HG03064 (cell line): ENCODE measurements at regions not wholly inside any gene's neighbourhood (a gene's known extent, or its start where the extent isn't known, plus 50 kb on each side); places are given as distances from the start of the nearest gene placed in this dataset.

Source experiments
- ATAC-seq: cut with Tn5 transposase; IDR thresholded peaks from one replicate; pipeline ENCODE4 v1.9.1; 2021; ENCODE audit warnings: low read depth; ENCODE audit not compliant: unreplicated experiment

DNA sequence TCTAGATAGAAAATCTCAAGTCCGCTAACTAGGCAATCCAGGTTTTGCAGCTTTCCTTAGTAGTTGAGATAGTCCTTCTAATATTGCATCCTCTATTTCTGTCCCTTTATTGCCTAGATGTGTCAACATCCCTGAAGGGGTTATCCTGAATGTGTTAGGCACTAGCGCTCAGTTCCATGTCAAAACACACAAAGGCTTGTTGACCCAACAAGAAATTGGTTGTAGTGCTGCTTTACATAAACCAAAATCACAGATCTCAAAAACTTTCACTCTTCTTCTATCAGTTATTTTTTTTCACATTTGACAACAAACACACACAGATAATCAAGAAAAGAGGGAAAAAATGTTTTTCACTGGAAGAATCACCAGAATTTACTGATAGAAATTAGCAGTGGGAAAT lies 51.4 kb upstream of the SOX2 start:
- no peak for ATAC-seq

DNA sequence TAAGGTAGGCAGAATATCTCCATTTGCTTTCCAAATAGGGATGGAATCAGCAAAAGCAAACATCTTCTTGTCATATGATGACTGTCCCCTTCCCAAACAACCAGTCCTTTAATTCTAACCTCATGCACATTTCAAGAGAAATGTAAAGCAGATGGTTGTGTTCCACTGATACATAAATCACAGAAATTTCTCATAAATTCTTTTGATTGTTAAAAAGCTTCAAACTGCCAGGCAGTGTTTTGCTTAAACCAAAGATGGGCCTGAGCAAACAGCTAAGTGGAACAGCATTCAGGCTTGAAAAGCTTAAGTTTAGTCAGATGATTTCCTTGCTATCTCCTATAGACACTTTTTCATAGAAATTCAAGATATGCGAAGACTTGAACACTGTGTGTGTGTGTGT lies 74.3 kb upstream of the SOX2 start:
- no peak for ATAC-seq

DNA sequence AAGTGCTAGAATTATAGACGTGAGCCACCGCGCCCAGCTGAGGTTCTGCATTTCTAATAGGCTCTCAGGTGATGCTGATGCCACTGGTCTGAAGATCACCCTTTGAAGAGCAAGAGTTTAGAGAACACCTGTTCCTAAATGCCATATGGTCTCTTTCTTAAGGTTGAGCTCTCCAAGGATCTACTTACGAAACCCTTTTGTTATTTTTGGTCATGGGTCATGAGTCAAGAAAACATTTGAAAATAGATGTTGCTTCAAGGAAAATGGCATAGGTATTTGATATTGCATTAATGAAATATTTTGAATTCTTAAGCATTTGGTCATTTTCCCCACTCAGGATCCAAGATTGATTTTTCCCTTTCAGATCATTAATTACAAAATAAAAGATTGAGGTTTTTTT lies 74.7 kb upstream of the SOX2 start:
- no peak for ATAC-seq

DNA sequence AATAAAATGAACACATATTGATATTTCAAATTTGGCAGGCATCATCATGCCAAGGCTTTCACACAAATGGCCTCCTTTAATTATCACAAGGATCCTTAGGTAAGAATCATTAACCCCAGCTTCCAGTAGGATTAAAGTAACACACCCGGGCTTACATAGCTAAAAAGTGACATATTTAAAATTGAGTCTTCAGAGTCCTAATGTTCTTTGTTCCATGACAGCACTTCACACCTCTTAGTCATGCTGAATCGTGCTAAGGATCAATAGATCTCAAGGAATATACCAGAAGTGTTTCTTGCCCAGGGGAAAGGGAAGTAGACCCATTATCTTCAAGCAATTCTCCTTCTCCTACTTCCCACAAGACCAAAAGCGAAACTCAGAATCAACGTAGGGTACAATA lies 76.6 kb upstream of the SOX2 start:
- no peak for ATAC-seq

DNA sequence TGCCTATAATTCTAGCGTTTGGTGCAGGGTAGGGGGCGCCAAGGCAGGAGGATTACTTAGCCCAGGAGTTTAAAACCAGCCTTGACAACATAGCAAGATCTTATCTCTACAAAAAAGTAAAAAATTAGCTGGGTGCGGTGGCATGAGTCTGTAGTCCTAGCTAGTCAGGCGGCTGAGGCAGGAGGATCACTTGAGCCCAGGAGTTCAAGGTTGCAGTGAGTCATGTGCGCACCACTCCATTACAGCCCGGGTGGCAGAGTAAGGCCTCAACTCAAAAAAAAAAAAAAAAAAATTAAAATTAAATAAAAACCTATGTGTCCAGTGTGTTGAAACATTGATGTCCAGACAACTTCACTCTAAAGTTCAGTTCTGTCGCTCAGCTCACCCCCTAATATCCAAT lies 78.2 kb upstream of the SOX2 start:
- ATAC-seq, result no peak

DNA sequence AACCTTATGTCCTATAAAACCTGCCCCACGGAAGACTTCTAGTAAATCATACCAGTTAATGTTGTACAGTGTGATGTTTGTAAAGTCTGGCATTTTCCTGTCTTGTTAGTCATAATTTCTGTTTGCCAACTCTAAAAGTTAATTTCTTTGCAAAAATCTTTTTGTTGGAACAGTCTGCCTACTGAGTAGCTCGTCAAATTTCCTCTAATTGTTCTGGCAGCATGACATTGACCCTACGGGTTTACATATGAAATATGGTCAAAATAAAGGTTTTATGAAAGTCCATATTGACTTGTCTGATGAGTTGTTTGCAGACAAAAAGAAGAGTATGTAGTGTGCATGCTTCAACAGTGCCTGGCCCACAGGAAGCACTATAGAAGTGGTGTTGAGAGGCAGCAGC lies 79.8 kb upstream of the SOX2 start:
- ATAC-seq, result no peak

DNA sequence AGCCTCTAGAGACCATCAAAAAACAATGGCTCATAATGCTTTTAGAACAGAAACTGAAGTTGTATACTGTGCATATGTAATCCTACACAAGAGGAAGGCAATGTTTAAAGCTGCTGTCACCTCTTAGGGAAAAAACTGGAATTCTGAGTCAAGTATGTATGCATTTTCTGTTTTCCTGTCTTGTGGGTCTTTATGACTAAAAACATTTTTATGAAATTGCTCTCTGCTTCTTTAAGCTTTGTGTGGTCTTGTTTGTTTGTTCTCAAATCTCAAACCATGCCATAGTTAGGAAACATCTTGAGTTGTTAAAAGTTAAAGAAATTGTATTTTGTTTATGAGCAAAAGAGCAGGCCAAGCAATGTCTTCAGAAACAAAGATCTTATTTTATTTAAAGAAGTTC lies 80.9 kb upstream of the SOX2 start:
- ATAC-seq, result no peak

DNA sequence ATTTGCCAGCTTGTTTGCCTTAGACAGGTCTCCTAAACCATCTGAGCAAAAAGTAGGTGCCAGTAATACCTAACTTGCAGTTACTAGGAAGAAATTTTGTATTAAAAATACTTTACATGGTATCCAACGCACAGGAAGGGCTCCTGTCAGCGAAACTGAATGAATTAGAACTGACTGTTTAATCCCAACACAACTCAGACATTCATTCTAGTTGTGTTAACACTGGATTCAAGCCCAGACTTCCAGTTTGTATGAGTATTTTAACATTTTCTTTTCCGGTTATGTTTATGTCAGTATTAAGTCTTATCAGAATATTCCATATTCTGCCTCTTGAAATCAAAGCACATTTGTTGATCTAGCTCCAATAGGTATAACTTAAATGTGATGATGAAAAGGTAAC lies 82.0 kb upstream of the SOX2 start:
- no peak for ATAC-seq

DNA sequence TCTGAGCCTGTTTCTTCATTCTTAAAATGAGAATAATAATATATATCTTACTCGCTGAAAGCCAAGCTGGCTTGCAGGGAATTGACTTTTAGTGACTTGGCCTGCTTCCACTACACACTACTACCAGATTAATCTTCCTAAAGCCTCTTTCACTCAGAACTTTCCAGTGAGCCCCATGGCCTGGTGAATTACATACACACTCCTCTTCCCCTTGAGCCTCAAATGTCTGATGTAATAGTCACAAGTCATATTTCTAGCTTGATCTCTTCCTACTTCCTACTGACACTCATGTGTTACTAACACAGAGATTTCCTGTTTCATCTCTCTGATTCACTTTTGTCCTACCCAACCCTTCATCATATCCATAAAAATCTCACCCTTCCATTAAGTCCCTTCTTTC lies 82.7 kb upstream of the SOX2 start:
- no peak for ATAC-seq

DNA sequence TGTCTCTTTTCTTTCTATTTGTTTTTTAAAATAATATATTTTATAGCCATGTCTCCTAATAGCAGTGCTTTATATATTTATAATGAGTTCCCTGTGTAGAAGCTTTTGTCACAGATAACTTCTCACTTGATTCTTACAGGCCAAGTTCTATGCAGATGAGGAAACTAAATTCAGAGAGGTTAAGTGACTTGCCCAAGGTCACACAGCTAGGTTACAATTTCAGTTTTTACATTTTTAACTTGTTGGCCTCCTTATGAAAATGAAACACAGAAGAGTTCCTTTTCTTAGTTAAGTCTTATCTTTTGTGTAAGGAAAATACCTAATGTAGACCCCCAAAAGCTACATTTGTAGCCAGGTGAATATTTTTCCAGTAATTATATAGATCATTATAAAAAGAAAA lies 83.3 kb upstream of the SOX2 start:
- no peak for ATAC-seq

DNA sequence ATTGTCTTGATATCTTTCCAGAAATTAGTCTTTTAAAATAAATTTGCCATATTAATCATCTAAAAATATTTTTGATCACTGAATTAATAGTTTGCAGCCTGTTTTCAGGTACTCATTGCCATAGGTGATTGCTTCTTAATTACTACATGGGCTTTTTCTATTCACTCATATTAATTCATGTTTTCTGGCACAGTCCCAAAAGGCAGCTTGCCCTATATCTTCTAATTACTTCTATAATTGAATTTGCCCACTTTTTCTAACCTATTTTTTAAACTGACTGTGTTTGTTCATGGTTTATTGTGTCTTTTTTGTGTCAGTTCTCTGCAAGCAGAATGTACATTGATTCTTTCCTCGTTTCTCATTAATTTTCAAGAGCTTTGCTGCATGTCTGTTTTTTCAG lies 85.7 kb upstream of the SOX2 start:
- ATAC-seq, result no peak

DNA sequence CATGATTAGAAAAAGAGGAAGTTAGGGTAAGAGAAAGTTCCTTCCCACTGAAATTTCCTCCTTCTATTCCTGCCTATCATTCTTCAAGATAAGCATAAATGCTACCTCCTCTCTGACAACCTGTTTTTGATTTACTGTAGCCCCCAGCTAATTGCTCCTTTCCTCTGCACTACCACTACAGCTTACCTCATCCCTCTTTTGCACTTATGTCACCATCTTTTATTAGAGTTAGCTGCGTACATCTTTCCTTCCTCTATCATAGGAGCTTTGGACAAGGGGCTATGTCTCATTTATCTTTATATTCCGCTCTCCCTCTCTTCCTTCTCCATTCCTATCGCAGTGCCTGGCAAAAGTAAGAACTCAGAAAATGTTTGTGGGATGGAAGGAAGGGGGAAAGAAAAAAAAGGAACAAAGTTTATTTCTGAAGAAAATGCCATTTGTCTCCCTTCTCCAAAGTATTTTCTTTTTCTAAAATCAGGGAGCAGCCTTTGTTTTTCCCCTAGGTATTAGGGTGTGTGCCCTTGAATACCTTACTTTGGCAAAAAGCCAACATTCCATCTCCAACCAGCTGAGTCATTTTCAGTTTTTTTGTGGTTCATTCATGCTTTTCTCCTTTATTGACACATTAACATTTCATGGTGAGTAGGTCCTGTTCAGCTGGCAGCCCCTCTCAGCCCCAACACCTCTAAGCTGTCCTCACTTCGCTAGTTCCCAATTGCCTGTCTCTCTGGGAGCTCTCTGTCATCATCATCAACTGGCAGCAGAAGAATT lies 87.6 kb upstream of the SOX2 start:
- ATAC-seq, result no peak

DNA sequence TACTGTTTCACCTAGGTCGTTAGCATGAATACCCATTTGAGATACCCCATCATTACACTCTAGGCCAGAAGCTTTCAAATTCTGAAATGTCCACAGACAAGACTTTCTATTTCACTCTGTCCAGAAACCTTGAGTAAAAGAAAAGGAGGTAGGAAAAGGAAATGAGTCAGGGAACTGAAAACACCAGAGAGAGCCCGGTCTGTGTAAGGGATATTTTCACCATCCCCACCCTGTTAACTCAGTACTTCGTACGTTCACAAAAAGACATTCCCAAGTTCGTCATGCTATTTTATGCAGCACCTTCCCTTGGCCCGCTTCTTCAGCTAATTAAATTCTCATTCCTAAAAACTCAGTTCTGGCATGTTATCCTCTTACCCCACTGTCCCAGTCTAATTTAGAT lies 89.4 kb upstream of the SOX2 start:
- no peak for ATAC-seq

DNA sequence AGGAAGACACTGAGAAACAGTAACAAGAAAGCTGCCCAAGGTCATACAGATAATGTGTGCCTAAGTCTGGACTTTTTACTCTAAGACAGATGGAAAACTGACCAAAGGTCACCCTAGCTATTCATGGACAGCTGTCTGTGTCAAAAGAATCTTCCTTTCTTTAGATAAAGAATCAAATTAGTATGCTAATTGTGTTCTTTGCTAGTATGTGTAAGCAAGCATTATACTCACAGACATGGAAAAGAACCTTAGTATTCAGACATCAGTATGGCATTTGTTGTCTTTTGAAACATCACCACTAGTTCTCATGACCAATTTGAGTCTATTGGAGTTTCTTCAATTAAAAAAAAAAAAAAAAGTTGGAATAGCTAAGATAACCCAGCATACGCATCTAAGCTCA lies 91.8 kb upstream of the SOX2 start:
- ATAC-seq, result no peak

DNA sequence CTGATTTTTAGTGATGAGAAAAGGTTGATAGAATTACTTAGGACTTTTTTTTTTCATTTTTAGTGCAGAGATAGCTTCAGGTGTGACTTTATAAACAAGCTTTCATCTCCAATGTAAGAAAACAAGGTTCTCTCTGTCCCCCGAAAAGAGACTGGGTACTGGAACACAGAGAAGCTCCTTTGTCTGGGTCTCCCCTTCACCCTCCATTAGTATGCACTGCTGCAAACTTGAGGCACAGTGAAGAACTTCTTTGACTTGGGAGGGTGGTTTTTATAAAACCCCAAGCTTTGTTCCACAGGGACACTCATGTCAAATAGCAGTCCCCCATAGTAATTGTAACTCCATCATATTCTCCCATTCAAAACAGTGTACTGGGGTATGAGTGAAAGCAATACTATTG lies 93.5 kb upstream of the SOX2 start:
- ATAC-seq, result no peak

DNA sequence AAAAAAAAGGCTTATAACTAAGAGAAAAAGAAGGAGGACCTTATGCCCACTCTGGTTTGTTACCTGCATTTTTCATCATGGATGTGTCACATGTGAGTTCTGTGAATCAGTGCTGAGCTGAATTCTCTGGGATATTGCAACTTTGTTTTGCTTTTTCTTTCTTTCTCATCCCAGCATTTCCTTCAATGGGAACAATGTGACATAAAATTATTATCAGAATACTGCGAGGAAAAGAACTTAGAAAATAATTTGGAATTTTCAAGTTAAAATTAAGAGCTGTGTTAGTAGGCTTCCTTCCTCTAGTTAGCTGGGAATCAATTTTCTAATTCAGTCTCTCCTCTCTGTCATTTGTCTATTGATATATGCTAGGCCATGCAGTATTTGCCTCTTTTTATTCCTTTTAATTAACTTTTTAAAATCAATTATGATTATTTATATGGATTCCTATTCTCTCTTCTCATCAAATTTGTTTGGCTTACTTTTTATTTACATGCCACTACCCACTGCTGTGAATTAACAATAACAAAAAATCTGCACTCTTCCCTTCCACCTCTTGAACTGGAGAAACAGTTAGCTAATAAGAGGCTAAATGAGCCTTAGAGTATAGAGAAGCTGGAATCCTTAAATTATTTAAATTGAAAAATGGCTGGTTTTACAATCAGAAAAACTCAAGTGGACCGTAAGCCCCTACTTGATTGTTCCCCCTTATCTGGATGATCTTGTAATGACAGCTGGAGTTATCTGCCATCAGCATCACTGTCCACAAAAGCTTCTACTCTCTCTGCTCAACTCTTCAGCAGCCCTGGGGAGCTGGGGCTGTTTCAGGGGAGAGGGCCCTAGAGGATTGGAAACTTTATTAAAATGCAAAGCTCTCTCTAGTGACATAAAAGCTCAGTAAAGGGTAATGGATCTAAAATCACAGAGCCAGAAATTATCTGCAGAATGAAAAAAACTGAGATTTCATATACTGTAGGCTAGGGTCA lies 95.3 kb upstream of the SOX2 start:
- ATAC-seq, result no peak

DNA sequence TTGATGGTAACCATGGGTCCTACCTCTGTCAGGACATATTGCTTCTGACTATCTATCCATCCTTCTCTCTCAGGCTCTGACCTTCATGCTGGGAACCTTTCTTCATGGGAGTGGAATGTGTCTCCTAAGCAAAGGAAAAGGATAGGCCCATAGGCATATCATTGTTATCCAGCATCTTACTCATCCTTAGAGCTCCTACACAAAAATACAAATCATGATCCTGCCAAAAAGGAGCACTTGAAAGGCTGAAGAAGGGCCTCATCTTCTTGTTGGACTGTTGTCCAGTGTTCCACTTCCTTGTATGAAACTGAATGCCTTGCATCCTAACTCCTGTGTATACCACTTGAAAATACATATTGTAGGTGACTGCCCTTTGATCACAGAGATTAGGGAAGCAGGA lies 96.1 kb upstream of the SOX2 start:
- no peak for ATAC-seq

DNA sequence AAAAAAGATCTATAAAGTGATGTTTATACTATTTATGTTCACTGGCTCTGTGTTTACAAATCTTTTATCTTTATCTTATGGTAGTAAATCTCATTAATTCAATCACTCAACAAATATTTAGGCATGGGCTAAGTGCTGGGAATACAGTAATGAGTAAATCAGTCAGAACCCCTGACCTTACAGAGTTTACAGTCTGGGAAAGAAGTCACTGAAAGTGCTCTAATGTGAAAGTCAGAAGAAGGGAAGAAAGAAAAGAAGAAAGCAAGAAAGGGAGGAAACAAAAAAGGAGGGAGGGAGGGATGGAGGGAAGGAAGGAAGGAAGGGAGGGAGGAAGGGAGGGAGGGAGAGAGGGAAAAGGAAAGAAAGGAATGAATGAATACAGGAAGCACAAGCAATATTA lies 96.8 kb upstream of the SOX2 start:
- no peak for ATAC-seq

DNA sequence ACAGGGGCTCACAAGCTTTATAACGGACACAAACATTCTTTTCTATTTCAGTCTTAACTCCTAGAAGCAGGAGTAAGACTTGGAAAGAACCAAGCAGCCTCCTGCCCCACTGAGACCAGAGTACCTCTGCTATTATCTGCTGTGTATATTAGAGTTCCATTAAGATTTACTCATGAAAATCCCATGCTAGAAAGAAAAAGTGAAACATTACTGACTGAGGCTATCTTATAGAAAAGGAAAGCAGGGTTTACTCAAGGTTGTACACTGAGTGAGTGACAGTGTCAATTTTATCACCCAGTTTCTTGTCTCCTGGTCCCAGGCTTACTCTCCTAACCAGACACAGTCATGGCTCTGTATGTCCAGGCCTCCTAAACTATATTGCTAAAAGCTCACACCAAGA lies 97.9 kb upstream of the SOX2 start:
- no peak for ATAC-seq

DNA sequence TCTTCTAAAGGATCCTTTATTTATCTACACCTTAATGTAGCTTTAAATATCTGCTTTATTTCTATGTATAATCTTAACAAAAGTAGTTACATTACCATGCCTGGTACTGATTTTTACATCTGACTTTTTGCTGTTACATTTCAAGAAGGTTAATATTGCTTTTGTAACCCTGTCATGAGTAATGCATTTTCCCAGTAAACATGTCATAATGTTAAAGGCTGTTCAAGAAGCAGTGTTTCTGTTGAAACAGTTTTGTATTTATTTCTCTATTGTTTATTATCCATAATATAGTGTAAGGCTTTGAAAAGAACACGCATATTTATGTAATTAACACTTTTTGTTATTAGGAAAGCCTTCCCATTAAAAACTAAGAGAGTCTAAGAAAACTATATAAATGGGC lies 98.5 kb upstream of the SOX2 start:
- no peak for ATAC-seq

DNA sequence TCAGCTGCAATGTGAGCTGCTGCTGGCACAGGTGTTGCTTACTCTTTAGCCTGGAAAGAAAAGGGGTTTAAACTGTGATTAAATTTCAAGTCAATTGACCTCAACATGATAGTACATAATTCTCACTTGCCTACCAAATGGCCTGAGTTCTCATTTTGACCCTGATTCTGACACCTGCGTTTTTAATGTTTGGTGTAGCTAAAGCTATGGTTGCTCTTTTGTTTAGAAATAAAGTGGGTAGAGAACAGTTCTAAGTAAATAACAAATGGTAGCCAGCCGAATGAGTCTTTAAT lies 100.8 kb upstream of the SOX2 start:
- ATAC-seq, result no peak
